ENCODE measurements at regions not wholly inside any gene's neighbourhood (a gene's known extent, or its start where the extent isn't known, plus 50 kb on each side); places are given as distances from the start of the nearest gene placed in this dataset.

GRCh38 chr14:94989946-94990345, 167.4 kb downstream of the DICER1 start:
- TF ChIP-seq, protein P1, sequence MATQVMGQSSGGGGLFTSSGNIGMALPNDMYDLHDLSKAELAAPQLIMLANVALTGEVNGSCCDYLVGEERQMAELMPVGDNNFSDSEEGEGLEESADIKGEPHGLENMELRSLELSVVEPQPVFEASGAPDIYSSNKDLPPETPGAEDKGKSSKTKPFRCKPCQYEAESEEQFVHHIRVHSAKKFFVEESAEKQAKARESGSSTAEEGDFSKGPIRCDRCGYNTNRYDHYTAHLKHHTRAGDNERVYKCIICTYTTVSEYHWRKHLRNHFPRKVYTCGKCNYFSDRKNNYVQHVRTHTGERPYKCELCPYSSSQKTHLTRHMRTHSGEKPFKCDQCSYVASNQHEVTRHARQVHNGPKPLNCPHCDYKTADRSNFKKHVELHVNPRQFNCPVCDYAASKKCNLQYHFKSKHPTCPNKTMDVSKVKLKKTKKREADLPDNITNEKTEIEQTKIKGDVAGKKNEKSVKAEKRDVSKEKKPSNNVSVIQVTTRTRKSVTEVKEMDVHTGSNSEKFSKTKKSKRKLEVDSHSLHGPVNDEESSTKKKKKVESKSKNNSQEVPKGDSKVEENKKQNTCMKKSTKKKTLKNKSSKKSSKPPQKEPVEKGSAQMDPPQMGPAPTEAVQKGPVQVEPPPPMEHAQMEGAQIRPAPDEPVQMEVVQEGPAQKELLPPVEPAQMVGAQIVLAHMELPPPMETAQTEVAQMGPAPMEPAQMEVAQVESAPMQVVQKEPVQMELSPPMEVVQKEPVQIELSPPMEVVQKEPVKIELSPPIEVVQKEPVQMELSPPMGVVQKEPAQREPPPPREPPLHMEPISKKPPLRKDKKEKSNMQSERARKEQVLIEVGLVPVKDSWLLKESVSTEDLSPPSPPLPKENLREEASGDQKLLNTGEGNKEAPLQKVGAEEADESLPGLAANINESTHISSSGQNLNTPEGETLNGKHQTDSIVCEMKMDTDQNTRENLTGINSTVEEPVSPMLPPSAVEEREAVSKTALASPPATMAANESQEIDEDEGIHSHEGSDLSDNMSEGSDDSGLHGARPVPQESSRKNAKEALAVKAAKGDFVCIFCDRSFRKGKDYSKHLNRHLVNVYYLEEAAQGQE (IDR thresholded peaks at IDR 0.05; ENCODE audit: insufficient read depth in 1 of 2, low read depth in 2 of 2, low read length in 1 of 2), result no peak
- TF ChIP-seq CTCF (IDR thresholded peaks at IDR 0.05), result no peak
